T-helper 1 cell treated with Interleukin-12 subunit alpha and Interleukin-12 subunit beta and Interleukin-4 antibody, amounts not matched to agents 30 ng/mL and 1 ng/mL, for 36 hours (primary cell): ENCODE measurements at regions not wholly inside any gene's neighbourhood (a gene's known extent, or its start where the extent isn't known, plus 50 kb on each side); places are given as distances from the start of the nearest gene placed in this dataset.

ENCODE experiments used
- intact Hi-C: fragments of 100-400 bp; cut with micrococcal nuclease; formaldehyde crosslinking; loops from one replicate; pipeline ENCODE4 v1.15.1; 2024

DNA sequence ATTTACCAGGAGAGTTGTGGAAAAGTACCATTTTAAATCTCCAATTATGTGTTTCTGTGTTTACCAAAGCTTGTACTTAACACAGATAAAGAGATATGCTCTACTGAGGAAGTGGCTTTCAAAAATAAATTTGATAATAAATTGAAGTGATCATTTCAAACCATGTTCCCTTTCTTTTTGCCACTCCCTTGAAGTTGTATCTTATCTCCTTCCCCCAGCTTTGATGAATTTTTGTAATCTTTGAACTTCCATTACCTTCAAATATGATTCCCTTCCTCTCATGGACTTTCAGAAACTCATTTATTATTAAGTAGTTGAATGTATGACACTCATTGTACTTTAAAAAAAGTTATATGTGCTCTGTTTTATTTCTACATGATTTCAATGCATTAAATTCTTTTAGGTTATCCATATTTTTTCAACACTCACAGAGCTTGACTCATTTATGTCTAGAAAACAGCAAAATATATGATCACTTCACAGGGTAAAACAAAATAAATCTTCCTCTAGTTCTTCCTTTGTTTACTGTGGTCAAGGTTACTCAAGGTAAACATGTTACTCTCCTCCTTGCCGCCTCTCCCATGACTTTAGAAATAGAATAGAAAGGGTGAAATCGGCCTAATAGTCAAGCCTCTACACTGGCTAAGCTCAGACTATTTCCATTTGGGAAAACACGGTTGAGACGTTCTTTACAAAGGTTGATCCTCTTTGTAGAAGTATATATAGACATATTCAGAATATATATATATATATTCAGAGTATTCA is 251.2 kb upstream of the SPRY2 start:
- intact Hi-C loops: no loop called here

DNA sequence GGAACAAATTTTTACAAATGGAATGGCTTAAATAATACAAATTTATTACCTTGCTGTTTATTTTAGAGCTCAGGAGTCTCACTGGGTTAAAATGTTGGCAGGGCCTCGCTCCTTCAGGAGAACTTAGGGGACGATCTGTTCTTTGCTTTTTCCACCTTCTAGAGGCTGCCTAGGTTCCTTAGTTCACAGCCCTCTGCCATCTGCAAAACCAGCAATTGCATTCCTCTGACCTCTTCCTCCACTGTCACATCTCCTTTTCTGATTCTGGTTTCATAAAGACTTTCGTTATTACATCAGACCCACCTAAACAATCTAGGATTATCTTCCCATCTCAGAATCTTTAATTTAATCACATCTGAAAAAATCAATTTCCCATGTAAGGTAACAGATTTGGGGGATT is 249.6 kb upstream of the SPRY2 start:
- intact Hi-C loops: no loop called here

DNA sequence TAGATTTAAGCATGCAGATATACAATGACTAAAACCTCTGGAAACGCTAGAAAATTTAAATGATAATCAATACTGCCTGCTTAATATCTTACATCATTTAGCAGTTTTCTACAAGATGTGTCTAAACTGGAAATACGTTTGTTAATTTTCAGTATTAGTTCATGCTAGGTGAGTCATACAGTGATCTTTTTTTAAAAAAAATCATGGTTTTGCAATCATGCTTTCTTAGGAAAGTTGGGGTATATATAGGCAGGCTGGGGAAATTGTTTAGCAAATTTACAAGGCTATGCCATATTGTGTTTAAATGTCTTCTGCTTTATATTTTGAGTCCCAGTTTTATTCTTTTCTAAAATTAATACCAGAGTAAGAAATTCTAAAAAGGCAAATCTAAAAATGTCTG is 245.4 kb upstream of the SPRY2 start:
- intact Hi-C loops: no loop called here

DNA sequence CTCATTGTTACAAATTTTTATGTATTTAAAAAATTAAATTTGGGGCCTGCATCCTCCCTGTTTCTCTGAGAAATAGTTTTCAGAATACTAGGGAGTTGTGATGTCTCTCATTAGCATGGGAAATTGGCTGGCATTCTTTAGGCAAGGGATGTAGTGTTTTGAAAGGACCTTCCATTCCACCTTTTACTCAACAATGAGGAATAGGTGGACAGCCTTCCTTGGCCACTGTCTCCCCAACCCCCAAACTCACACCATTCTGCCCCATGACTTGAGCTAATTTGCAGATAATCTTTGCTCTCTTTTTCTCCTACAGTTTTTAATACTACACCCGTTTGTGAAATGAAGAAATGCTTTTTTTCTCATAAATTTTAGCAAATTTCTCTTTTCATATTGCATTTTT is 244.6 kb upstream of the SPRY2 start:
- intact Hi-C loops: no loop called here

DNA sequence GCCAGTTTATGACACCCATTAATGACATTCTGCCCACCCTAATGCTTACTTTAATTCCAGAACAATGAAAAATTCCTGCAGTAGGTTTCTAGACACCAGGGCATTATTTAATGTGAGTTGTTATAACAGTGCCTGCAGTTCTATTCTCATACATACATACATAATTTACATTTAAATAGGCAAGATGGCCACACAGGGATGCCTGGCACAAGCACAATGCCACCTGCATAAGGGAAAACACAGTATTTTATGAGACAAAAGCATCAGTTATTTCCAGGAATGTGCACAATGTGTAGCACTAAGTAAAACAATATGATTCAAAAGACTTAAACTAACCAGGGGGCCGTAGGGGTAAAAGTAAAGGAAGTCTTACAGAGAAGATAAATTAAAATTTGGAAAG is 243.9 kb upstream of the SPRY2 start:
- intact Hi-C loops: no loop called here

DNA sequence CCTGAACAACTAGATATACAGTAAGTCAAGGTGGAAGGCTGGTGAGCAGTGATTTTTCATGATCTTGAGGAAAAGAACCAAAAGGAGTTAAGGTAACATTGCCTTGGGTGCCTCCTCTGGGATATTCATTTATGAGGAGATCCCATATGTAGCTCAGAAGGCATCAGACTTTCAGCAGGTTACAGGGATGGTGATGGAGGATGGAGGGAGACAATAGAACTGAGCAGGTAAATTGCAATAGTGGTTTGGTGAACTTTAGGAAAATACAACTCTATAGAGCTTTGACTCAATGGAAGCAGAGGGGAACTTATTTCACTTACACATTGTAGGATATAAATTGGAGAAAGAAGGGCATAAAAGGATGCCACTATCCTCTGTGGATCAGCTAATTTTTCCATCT is 243.4 kb upstream of the SPRY2 start:
- intact Hi-C loops: no loop called here

DNA sequence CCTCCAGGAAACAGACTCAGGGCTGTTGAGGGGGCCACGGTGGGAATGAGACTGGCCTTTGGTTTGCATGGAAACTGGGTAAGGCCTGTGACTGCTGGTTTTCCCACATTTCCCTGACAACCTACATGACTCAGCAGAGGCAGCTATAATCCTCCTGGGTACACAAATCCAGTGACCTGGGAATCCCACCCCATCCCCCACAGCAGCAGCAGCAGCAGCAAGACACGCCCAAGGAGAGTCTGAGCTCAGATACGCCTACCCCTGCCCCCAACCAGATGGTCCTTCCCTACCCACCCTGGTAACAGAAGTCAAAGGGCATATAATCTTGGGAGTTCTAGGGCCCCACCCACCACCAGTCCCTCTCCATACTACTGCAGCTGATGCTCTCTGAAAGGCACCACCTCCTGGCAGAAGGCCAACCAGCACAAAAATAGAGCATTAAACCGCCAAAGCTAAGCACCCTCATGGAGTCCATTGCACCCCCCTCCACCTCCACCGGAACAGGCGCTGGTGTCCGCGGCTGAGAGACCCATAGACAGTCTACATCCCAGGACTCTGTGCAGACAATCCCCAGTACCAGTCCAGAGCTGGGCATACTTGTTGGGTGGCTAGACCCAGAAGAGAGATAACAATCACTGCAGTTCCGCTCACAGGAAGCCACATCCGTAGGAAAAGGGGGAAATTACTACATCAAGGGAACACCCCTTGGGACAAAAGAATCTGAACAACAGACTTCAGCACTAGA is 237.2 kb upstream of the SPRY2 start:
- intact Hi-C loops: no loop called here

DNA sequence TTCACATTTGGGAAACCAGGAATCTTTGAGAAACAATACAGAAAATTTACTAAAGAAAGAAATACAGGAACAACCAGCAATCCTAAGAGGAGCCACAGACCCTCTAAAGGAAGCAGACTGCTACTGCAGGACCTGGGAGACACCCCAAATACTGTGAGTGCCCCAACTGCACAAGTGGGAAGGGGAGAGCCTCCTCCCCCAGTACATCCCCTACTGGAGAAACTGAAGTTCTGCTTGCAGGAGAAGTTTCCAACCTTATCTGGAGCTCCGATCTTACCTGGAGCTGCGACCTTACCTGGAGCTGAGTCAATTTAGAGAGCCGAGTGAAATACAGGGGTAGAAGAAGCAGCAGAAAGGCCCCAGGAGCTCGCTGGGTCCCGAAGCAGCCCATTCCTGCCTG is 236.4 kb upstream of the SPRY2 start:
- intact Hi-C loops: no loop called here

DNA sequence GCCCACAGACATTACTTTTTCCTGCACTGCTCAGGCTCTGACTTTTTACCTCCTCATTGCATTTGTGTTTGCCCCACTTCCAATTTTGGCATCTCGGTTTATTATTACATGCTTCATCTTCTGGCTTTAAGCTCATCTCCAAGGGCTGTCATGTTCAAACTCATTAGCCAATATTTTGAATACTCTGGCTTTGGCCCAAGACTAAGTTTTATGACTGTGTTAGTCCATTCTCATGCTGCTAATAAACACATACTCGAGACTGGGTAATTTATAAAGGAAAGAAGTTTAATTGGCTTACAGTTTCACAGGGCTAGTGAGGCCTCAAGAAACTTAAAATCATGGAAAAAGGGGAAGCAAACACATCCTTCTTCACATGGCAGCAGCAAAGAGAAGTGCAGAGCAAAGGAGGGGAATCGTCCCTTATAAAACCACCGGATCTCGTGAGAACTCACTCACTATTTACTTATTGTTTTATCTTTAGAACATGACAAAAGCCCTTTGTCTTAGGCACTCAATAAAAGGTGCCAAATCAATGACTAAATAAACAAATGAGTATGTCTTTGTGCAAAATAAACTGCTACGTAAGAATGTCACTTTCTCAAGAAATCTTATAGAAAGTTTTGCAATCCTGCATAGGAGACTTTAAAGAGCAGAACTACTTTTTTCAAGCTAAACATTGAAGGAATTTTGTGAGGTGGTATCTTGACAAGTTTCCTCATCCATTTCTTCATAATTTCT is 233.4 kb upstream of the SPRY2 start:
- intact Hi-C loops: no loop called here

DNA sequence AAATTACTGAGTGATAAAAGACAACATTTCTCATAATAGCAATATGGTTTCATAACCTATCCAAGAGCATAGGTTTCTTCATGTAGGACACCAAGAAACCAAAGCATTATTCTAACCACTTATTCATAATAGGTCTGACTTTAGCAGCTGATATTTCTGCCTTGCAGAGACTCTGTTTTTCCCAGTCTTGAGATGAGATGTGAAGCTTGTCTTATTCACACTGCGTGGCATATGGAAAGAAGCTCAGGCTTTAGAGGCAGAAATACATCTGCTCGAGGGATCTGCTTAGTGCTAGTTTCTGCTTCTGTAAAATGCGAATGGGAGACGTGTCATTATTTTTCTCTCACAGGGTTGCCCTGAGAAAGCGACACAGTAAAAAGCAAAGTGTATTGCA is 232.0 kb upstream of the SPRY2 start:
- intact Hi-C loops: no loop called here

DNA sequence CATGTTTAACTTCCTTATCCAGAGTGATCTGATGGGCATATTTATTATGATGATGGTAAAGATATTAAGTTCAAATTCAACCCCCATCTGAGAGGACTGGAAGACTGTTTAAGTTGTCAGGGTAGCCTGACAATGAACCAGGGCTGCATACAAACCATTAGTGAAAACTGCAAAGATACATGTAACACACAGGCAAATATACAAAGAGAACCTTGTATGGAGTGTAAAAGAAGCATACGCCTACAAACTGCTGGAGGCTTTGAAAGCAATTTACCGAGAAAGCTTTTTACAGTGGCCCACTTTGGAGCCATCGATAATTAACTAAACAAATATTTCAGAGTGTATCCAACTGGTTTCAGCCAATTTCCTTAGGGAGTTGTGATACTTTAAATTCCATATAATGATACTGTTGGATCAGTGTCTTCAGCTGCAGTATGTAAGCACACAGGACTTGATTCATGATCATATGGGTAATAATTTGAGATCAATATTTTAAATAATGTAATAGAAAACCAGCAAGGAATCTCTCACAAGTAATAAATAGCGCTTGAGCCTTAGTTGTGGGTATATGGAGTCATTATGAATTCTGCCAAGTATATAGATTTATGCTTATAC is 231.5 kb upstream of the SPRY2 start:
- intact Hi-C loops: no loop called here

DNA sequence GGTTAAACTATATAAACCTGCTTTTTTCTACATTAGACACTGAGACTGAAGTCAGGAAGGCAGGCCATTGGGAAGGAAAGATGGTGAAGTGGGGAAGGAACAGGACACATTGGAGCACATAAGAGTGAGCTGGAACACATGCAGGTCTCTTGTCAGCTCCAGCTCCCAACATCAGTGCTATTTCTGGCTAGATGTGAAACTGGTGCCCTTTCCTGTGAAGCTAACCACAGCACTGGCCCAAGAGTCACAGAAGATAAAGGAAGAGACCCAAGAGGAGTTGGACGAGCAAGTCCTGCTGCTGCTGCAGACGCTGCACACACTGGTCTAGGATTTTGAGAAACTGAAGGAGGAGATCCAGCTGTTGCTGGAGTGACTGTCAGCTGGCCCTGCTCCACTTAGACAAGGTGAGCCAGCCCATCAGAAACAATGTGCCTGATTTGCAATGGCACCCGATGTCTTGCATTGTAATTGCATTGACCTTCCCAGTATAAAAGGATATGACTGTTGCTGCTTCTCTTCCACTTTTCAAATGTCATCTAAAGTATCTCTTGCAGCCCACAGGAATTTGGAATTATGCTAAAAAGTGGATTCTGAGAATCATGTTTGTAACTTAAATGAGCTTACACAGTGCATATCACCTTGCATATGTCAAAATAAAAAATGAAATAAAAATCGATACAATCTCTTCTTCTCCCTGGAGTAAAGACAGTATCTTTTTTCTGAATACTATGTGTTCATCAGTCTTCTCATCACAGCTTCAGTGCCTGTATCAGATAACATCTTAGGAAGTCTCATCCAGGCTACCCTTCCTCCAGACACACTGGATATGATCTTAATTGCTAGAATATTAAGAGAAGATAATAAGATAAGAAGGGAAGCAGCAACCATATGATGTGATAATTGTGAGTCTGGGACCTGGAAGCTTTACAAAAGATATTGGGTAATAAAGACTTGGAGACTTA is 230.7 kb upstream of the SPRY2 start:
- intact Hi-C loops: no loop called here

DNA sequence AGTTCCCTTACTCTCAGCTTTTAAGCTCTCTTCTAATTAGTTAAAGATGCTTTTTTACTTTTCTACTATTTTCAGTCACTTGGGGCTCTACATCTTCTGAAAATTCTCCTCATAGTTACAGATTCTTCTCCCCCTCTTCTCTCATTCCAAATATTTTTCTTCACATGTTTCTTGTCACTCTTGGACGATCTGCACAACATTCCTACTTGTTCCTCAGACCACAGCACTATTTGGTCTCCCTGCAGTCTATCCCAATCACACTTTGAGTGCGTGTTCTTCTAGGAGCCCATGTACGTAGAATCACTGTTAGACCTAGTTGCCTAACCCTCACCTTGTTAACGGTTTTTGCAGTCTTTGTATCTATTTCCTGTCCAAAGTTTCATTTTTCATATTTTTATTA is 222.5 kb upstream of the SPRY2 start:
- intact Hi-C loops: no loop called here

DNA sequence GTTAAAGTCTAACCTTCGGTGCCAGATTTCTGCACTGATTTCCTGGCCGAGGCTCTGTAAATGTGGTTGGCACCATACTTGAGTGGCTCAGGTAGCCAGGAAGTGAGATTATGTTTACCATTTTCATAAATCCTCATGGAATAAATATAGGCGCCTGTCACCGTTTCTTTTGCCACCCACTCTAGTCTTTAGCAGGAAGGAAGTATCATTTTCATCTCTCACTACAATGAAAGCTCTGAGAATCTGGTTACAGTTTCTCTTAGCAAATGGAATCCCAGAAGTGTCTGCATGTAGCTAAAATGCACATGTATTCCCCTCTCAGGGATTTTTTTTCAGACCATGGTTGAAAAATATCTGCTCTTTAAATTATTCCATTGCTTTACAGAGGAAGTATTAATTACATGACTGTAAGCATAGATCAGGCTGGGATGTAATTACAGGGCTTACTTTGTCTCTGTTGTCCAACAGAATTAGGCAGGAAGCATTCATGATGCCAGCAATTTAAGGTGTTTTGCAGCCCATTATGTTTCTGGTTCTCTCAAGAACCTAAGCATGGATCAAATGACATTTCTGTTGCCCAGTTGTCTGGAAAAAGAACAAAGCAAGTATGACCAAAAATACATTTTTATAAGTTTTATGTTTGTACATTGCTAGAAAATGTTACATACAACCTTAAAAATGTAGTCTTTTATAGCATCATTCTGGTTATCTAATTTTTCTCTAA is 221.7 kb upstream of the SPRY2 start:
- intact Hi-C loops: no loop called here

DNA sequence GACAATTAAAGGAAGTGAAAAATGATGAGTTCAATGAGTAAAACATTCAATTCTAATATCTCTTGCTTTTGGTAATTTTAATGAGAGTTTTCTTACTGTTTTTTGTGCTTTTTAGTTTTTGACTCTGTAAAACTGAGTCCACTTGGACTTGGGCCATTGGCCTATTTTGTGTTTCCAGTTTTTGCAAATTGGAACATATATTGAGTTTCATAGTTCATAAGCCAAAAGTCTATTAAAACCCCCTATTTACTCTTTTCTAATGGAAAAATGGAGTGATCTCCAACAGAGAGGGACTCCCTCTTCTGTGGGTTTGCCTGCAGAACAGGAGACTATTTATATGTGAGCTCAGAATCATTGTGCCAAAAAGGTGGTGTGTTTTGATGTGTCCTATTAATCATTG is 219.7 kb upstream of the SPRY2 start:
- intact Hi-C loops: no loop called here

DNA sequence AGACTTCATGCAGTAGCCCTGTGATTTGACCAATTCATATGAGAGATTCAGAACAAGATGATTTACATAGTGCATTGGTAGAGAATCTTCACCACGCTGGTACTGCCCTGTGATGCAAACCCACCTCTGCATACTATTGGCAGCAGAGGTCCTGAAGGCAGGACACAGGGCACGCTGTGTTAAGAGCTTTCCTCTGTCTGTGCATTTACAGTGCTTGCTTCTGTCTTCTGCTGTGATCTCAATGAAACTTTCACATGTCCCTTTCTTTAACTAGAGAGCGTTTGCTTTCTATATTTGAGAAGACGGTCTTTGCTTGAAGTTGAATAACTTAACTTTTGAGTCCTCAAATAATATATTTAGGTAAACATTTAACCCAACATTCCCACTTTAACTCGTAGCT is 219.0 kb upstream of the SPRY2 start:
- intact Hi-C loops: no loop called here

DNA sequence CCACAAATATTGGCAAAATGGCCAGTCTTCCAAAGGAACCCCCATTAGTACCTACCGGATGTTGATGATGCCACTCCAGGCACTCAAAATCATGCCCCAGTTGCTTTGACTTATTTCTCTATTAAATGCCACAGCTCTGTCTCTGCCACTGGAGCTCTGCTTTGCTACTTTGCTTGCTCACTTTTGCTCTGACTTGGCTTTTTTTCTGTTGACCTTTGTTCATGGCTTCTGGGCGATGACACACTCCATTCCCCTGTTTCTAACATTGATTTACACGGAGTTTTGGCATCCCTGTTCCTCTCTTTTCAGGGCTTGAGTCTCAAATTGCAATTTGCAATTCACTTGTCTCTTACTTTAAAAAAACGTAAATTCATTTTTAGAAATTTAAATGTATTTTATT is 217.1 kb upstream of the SPRY2 start:
- intact Hi-C loops: no loop called here

DNA sequence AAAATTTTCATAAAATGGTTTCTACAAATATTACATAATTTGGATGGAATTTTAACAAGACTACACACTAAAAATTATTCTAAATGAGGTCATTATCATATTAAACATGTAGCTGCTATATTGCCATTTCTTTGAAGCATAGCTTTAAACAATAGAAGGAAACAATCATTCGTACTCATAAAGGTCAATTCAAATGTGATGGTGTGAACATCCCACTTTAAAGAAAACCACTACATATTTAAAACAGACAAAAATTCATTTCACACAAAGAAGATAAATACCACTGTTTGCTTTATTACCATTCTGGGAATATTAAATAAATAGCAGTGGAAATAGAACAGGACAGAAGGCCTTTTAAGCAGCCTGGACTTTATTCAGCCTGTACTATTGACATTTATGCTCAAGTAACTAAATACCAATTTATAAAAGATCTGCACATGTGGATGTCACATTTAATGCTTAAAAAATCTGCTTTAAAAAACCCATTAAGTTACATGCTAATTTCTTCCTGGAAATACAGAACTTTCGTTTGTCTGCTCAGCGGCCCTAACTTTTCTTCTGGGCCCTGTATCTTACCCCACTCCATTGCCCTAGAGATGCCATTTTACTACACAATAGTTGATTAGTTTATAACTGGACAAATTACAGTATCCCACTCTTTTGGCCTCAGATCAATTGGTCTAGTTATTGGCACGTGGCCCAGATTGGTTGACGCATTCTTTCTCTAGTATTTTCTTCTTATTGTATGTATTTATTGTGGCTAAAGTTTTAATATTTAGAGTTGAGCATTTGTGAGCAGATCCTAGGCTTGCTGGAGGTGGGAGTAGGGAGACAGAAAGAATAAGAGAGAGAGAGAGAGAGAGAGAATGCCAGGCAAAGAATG is 215.1 kb upstream of the SPRY2 start:
- intact Hi-C loops: no loop called here

DNA sequence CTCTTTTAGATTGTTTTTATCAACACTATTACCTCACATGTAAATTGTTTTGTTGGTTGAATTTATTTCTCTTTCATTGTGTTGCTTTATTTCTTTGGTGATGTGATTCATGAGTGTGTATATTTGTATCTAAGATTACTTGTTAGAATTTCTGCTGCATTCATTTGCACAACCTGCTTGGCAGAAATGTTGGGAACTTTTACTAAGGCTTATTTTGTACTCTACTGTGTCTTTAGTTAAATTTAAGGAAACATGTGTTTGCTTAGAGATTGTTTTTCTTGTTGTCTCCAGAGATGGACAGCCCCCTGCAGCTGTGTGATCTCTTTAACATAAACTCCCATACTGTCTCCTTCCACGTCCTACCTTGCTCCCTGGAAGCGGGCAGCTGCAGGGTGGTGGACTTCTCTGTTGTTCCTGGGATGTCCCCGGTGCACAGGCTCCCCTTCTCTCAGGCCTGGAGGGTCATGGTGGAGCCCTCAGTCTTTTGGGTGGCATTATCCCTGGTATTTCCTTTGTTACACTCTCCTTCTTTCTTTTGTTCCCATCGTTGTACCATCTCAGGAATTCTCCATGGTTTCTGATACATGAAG is 212.0 kb upstream of the SPRY2 start:
- intact Hi-C loops: no loop called here
